Adrenal gland (tissue), 5 donors: ENCODE measurements at regions not wholly inside any gene's neighbourhood (a gene's known extent, or its start where the extent isn't known, plus 50 kb on each side); places are given as distances from the start of the nearest gene placed in this dataset.
A peak's percentile ranks its signal among the peaks of the same experiment; 100 is the strongest.

Source experiments
- CTCF ChIP-seq, 6 experiments: fragments of 450-650 bp in 4 of 6; fragments of 200-600 bp in 2 of 6; sonication (generic) in 1 of 6; IDR thresholded peaks; 1 replicate in 5 of 6; 2 replicates in 1 of 6; pipeline versions ENCODE4 v1.5.1 to v1.8.0; 2016 to 2021; ENCODE audit warnings: antibody characterized with exemption in 6 of 6, mild to moderate bottlenecking in 2 of 6, moderate library complexity in 1 of 6
- POLR2A ChIP-seq, 2 donors: fragments of 450-650 bp; IDR thresholded peaks; one replicate each; pipeline ENCODE4 v1.6.1; 2017; ENCODE audit warnings: antibody characterized with exemption in 2 of 2, mild to moderate bottlenecking in 2 of 2, moderate library complexity in 1 of 2
- donor health status: DM: no; HTN: no; CAD: no.

GRCh38 chr13:60329221-60329923 is 67.6 kb upstream of the TDRD3 start:
- TF ChIP-seq POLR2A (IDR thresholded peaks at IDR 0.05) = no peak
- TF ChIP-seq CTCF (IDR thresholded peaks at IDR 0.05) = peak in 1 of 6 experiments; percentile 15
